NCI-H510A (cell line): ENCODE measurements at regions not wholly inside any gene's neighbourhood (a gene's known extent, or its start where the extent isn't known, plus 50 kb on each side); places are given as distances from the start of the nearest gene placed in this dataset.
"Not testable (repeated sequence)": the region's sequence is repeated elsewhere in the genome, so short reads cannot be mapped to it uniquely, and the experiment has no call there.

Experiments used
- DNase-seq: peaks from one replicate; lab custom pipeline; 2025; lab: John Stamatoyannopoulos, UW

- DNase-seq = no peak
Measured at GRCh38 chr10:65142641-65143435, 1621.6 kb downstream of the REEP3 start.

GRCh38 chr10:65143723-65144122 is 1622.5 kb downstream of the REEP3 start:
- no peak for DNase-seq

- no peak for DNase-seq
Measured at GRCh38 chr10:65149878-65150277, 1628.7 kb downstream of the REEP3 start.

- DNase-seq = no peak
Measured at GRCh38 chr10:65166272-65166671, 1645.1 kb downstream of the REEP3 start.

GRCh38 chr10:65172249-65172648 is 1651.0 kb downstream of the REEP3 start:
- no peak for DNase-seq

GRCh38 chr10:65176994-65177393 is 1655.8 kb downstream of the REEP3 start:
- DNase-seq = no peak

GRCh38 chr10:65183236-65183635 is 1662.0 kb downstream of the REEP3 start:
- DNase-seq = no peak

- not testable (repeated sequence) for DNase-seq
Measured at GRCh38 chr10:65186668-65187067, 1665.5 kb downstream of the REEP3 start.

GRCh38 chr10:65194126-65194525 is 1672.9 kb downstream of the REEP3 start:
- DNase-seq = no peak

- DNase-seq = no peak
Measured at GRCh38 chr10:65194555-65194954, 1673.4 kb downstream of the REEP3 start.

- DNase-seq = no peak
Measured at GRCh38 chr10:65196111-65196510, 1674.9 kb downstream of the REEP3 start.

- DNase-seq = no peak
Measured at GRCh38 chr10:65197935-65198334, 1676.7 kb downstream of the REEP3 start.

- no peak for DNase-seq
Measured at GRCh38 chr10:65201491-65201890, 1680.3 kb downstream of the REEP3 start.

GRCh38 chr10:65204999-65205398 is 1683.8 kb downstream of the REEP3 start:
- DNase-seq = no peak

GRCh38 chr10:65213170-65213569 is 1692.0 kb downstream of the REEP3 start:
- DNase-seq = no peak

- no peak for DNase-seq
Measured at GRCh38 chr10:65219444-65219843, 1698.2 kb downstream of the REEP3 start.

GRCh38 chr10:65231148-65231547 is 1694.7 kb upstream of the LRRTM3 start:
- no peak for DNase-seq

- DNase-seq = no peak
Measured at GRCh38 chr10:65234261-65234660, 1691.6 kb upstream of the LRRTM3 start.

GRCh38 chr10:65235266-65235665 is 1690.6 kb upstream of the LRRTM3 start:
- DNase-seq = no peak

GRCh38 chr10:65235846-65236245 is 1690.0 kb upstream of the LRRTM3 start:
- DNase-seq = no peak

- no peak for DNase-seq
Measured at GRCh38 chr10:65265451-65265954, 1660.3 kb upstream of the LRRTM3 start.

- not testable (repeated sequence) for DNase-seq
Measured at GRCh38 chr10:65269551-65269950, 1656.3 kb upstream of the LRRTM3 start.

GRCh38 chr10:65270969-65271368 is 1654.9 kb upstream of the LRRTM3 start:
- no peak for DNase-seq

- DNase-seq = no peak
Measured at GRCh38 chr10:65273115-65273514, 1652.7 kb upstream of the LRRTM3 start.
